ENCODE measurements at regions not wholly inside any gene's neighbourhood (a gene's known extent, or its start where the extent isn't known, plus 50 kb on each side); places are given as distances from the start of the nearest gene placed in this dataset.

DNA sequence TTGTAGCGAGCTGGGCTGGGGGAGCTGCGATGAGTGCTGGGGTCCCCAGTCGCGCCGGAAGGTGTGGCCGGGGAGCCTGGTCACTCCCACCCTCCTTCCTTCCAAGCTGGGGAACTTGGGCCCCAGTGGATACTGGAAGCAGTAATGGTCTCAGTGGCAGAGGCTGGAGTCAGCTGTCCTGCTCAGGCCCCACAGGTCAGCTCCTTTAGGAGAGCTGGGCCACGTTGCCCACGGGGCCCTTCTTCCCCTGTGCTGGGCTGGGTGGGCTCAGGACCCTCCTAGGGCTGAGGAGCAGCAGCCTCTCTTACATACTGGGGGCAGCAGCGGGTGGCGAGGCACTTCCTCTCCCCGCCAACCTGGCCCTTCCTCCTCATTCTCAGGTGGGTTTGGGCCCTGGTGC lies 200.6 kb upstream of the MKI67 start:
- TF ChIP-seq, protein P1, sequence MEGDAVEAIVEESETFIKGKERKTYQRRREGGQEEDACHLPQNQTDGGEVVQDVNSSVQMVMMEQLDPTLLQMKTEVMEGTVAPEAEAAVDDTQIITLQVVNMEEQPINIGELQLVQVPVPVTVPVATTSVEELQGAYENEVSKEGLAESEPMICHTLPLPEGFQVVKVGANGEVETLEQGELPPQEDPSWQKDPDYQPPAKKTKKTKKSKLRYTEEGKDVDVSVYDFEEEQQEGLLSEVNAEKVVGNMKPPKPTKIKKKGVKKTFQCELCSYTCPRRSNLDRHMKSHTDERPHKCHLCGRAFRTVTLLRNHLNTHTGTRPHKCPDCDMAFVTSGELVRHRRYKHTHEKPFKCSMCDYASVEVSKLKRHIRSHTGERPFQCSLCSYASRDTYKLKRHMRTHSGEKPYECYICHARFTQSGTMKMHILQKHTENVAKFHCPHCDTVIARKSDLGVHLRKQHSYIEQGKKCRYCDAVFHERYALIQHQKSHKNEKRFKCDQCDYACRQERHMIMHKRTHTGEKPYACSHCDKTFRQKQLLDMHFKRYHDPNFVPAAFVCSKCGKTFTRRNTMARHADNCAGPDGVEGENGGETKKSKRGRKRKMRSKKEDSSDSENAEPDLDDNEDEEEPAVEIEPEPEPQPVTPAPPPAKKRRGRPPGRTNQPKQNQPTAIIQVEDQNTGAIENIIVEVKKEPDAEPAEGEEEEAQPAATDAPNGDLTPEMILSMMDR (IDR thresholded peaks at IDR 0.05) = no peak
- no peak for TF ChIP-seq POLR2A (IDR thresholded peaks at IDR 0.05)
- TF ChIP-seq EP300 (IDR thresholded peaks at IDR 0.05) = no peak

Measured in ovary (tissue), 3 donors.